GM18505 (cell line): ENCODE measurements at regions not wholly inside any gene's neighbourhood (a gene's known extent, or its start where the extent isn't known, plus 50 kb on each side); places are given as distances from the start of the nearest gene placed in this dataset.

ENCODE experiments used
- ATAC-seq: cut with Tn5 transposase; IDR thresholded peaks from one replicate; pipeline ENCODE4 v1.9.1; 2021; ENCODE audit not compliant: unreplicated experiment
- POLR2A ChIP-seq: IDR thresholded peaks from 4 replicates; pipeline ENCODE4 v1.6.1; 2011; ENCODE audit warnings: borderline replicate concordance; ENCODE audit not compliant: insufficient read depth, insufficient read length; ENCODE audit errors: extremely low read depth

- no peak for TF ChIP-seq POLR2A
- no peak for ATAC-seq
These were observed 581.5 kb downstream of the CCDC171 start for GRCh38 chr9:16134351-16134750.

- ATAC-seq = no peak
These were observed 583.1 kb downstream of the CCDC171 start for GRCh38 chr9:16135968-16136367.

GRCh38 chr9:16136451-16136850, 583.6 kb downstream of the CCDC171 start:
- no peak for ATAC-seq
- no peak for TF ChIP-seq POLR2A

More at GRCh38 chr9:16135968-16136367, 583.1 kb downstream of the CCDC171 start:
- TF ChIP-seq POLR2A = no peak

- ATAC-seq = no peak
- no peak for TF ChIP-seq POLR2A
These were observed 584.1 kb downstream of the CCDC171 start for GRCh38 chr9:16136961-16137360.

- no peak for TF ChIP-seq POLR2A
- ATAC-seq = no peak
These were observed 586.0 kb downstream of the CCDC171 start for GRCh38 chr9:16138561-16139491.

- TF ChIP-seq POLR2A = no peak
- ATAC-seq = no peak
These were observed 586.9 kb downstream of the CCDC171 start for GRCh38 chr9:16139774-16140173.

- ATAC-seq = no peak
- TF ChIP-seq POLR2A = no peak
These were observed 590.5 kb downstream of the CCDC171 start for GRCh38 chr9:16143310-16143709.

DNA sequence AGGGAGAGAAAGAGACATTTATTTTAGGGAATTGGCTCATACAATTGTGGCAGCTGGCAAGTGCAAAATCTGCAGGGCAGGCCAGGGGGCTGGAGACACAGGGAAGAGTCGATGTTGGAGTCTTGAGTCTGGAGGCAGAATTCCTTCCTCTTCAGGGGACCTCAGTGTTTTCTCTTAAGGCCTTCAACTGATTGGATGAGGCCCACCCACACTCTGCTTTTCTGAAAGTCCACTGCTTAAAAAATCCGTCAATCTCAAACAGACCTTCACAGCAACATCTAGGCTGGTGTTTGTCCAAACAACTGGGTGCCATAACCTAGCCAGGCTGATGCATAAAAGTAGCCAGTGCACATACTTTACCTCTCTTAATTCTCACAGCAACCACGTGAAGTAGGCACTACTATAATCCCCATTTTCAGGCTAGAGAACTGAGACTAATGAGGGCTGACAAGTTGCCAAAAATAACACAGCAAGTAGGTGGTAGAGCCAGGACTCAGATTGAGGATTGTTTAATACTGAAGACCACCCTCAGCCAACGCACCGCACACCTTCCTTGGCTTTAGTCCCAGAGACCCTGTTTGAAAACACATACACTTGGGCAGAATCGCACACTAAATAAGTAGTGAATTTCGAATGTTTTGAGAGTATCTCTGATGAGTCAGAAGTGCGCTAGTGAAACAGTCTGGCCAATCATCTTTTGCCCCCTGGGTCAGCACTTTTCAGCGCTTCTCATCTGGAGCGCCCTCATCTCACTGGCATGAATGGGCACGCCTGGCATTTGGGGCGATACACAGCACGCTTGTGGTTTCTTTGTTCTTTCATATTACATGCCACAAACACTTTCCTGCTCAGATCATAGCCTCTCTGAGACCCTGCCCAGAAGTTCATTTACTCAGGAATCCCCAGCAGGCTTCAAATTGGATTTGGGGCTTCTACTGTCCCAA, 591.4 kb downstream of the CCDC171 start:
- ATAC-seq = no peak

GRCh38 chr9:16145196-16145950, 592.5 kb downstream of the CCDC171 start:
- no peak for TF ChIP-seq POLR2A
- no peak for ATAC-seq

More for the DNA sequence above, 591.4 kb downstream of the CCDC171 start:
- TF ChIP-seq POLR2A = no peak

GRCh38 chr9:16147726-16148125, 594.9 kb downstream of the CCDC171 start:
- TF ChIP-seq POLR2A = no peak

DNA sequence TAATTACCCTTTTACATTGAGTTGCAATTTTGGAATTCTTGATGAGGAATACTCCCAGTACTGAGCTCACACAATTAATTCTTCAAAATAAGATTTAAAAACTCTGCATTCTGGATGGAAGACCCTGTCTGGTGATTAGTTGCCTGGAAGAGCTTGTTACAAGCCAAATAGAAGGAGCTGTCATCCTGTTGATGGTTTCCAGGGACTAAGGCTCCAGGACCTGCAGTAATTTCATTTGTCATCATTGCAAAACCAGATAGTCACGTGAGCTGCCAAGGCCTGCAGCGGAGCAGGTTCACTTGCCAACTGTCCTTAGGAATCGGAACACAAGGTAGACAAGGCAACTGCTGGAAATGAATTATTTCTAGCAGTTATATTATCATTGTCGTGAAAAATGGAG, 597.7 kb downstream of the CCDC171 start:
- TF ChIP-seq POLR2A = no peak
- no peak for ATAC-seq

More at GRCh38 chr9:16147726-16148125, 594.9 kb downstream of the CCDC171 start:
- no peak for ATAC-seq

GRCh38 chr9:16150938-16151650, 598.3 kb downstream of the CCDC171 start:
- TF ChIP-seq POLR2A = no peak
- no peak for ATAC-seq
